CD4-positive, alpha-beta memory T cell (primary cell): ENCODE measurements at regions not wholly inside any gene's neighbourhood (a gene's known extent, or its start where the extent isn't known, plus 50 kb on each side); places are given as distances from the start of the nearest gene placed in this dataset.

Experiments used
- CTCF ChIA-PET: fragments of 350-600 bp; sonication (Branson Sonifier 250); formaldehyde crosslinking; loops from one replicate; lab custom pipeline; 2021; ENCODE audit warnings: inconsistent platforms; ENCODE audit not compliant: partially characterized antibody; lab: Charles Lee
- POLR2A ChIA-PET: fragments of 350-600 bp; sonication (Branson Sonifier 250); formaldehyde crosslinking; loops from one replicate; lab custom pipeline; 2021; ENCODE audit not compliant: partially characterized antibody; lab: Charles Lee
- DNase-seq, 5 donors: peaks; one replicate each; pipeline versions ENCODE4 v3.0.0 to v3.0.0-alpha.2; 2020 to 2022; ENCODE audit warnings: mixed read lengths in 1 of 5
- H3K27ac ChIP-seq: one replicate; pipeline ENCODE4 v1.7.0; 2013; ENCODE audit warnings: low read depth, low read length
- H3K27me3 ChIP-seq: 2 replicates; pipeline ENCODE4 v1.7.0; 2013; ENCODE audit warnings: mild to moderate bottlenecking, low read length, moderate library complexity; ENCODE audit not compliant: insufficient read depth
- H3K36me3 ChIP-seq: 2 replicates; pipeline ENCODE4 v1.7.0; 2013; ENCODE audit warnings: mild to moderate bottlenecking, low read length, moderate library complexity; ENCODE audit not compliant: insufficient read depth
- H3K4me1 ChIP-seq: 2 replicates; pipeline ENCODE4 v1.7.0; 2013; ENCODE audit warnings: mild to moderate bottlenecking, low read length, moderate library complexity; ENCODE audit not compliant: insufficient read depth
- H3K4me3 ChIP-seq, 2 donors: one replicate each; pipeline ENCODE4 v1.7.0; 2013; ENCODE audit warnings: low read length in 2 of 2, mild to moderate bottlenecking in 1 of 2
- H3K9me3 ChIP-seq, 2 donors: one replicate each; pipeline ENCODE4 v1.7.0; 2013; ENCODE audit warnings: low read length in 2 of 2, control low read depth in 1 of 2; ENCODE audit not compliant: control insufficient read depth in 1 of 2
- H3K27ac Mint-ChIP-seq, 7 donors: one replicate each; pipeline ENCODE4 v1.8.0; 2020 to 2021; ENCODE audit warnings: mixed read lengths in 7 of 7, mild to moderate bottlenecking in 6 of 7, inconsistent platforms in 3 of 7, moderate library complexity in 3 of 7
- H3K27me3 Mint-ChIP-seq, 2 donors: one replicate each; pipeline ENCODE4 v1.8.0; 2020 to 2021; ENCODE audit warnings: mixed read lengths in 2 of 2
- H3K36me3 Mint-ChIP-seq, 2 donors: one replicate each; pipeline ENCODE4 v1.8.0; 2020 to 2021; ENCODE audit warnings: mixed read lengths in 2 of 2, inconsistent platforms in 1 of 2, mild to moderate bottlenecking in 1 of 2
- H3K4me1 Mint-ChIP-seq, 4 donors: one replicate each; pipeline ENCODE4 v1.8.0; 2020 to 2021; ENCODE audit warnings: mixed read lengths in 4 of 4, mild to moderate bottlenecking in 1 of 4
- H3K4me3 Mint-ChIP-seq, 8 donors: one replicate each; pipeline ENCODE4 v1.8.0; 2020 to 2021; ENCODE audit warnings: mixed read lengths in 8 of 8, mild to moderate bottlenecking in 7 of 8, moderate library complexity in 6 of 8, inconsistent platforms in 3 of 8
- H3K9me3 Mint-ChIP-seq, 8 donors: one replicate each; pipeline ENCODE4 v1.8.0; 2020 to 2021; ENCODE audit warnings: mixed read lengths in 8 of 8, mild to moderate bottlenecking in 5 of 8, inconsistent platforms in 3 of 8, moderate library complexity in 1 of 8
- intact Hi-C: fragments of 100-400 bp; cut with micrococcal nuclease; formaldehyde crosslinking; loops from one replicate; pipeline ENCODE4 v1.15.1; 2023

GRCh38 chr4:61068060-61068459 lies 132.1 kb upstream of the ADGRL3 start:
- H3K27me3 ChIP-seq, result no peaks in the 10 kb centered on the region
- H3K27me3 Mint-ChIP-seq, result no peaks in the 10 kb centered on the region
- peaks cover 3 to 19% (median 8%) of the 10 kb centered on the region in 8 donors for H3K9me3 Mint-ChIP-seq
- intact Hi-C loops, result no loop called here
- H3K4me3 Mint-ChIP-seq, result no peak overlapping the region
- no peaks in the 10 kb centered on the region for H3K9me3 ChIP-seq
- H3K27ac ChIP-seq, result no peak overlapping the region
- no peaks in the 10 kb centered on the region for H3K36me3 ChIP-seq
- ChIA-PET POLR2A (no interaction called here), CTCF (no interaction called here)
- no peaks in the 10 kb centered on the region for H3K36me3 Mint-ChIP-seq
- no peak overlapping the region for H3K4me3 ChIP-seq
- no peaks in the 10 kb centered on the region for H3K4me1 ChIP-seq
- H3K27ac Mint-ChIP-seq, result no peak overlapping the region
- H3K4me1 Mint-ChIP-seq, result no peaks in the 10 kb centered on the region
- no peak for DNase-seq

GRCh38 chr4:61068745-61069144 lies 131.4 kb upstream of the ADGRL3 start:
- ChIA-PET CTCF (no interaction called here), POLR2A (no interaction called here)
- Histone ChIP-seq H3K36me3 (no peaks in the 10 kb centered on the region), H3K27me3 (no peaks in the 10 kb centered on the region), H3K9me3 (no peaks in the 10 kb centered on the region), H3K27ac (no peak overlapping the region), H3K4me3 (no peak overlapping the region), H3K4me1 (no peaks in the 10 kb centered on the region)
- Mint-ChIP-seq H3K27ac (no peak overlapping the region), H3K27me3 (no peaks in the 10 kb centered on the region), H3K4me3 (no peak overlapping the region), H3K9me3 (peaks cover 3 to 20% (median 9%) of the 10 kb centered on the region in 8 donors), H3K4me1 (no peaks in the 10 kb centered on the region), H3K36me3 (no peaks in the 10 kb centered on the region)
- intact Hi-C loops, result no loop called here
- DNase-seq, result no peak

GRCh38 chr4:61070269-61070668 lies 129.9 kb upstream of the ADGRL3 start:
- no peaks in the 10 kb centered on the region for H3K27me3 ChIP-seq
- Mint-ChIP-seq H3K4me1 (no peaks in the 10 kb centered on the region), H3K9me3 (peaks cover 3 to 21% (median 9%) of the 10 kb centered on the region in 8 donors), H3K27me3 (no peaks in the 10 kb centered on the region), H3K27ac (no peak overlapping the region), H3K4me3 (no peak overlapping the region), H3K36me3 (no peaks in the 10 kb centered on the region)
- ChIA-PET POLR2A (no interaction called here), CTCF (no interaction called here)
- no peak overlapping the region for H3K4me3 ChIP-seq
- intact Hi-C loops, result no loop called here
- no peaks in the 10 kb centered on the region for H3K36me3 ChIP-seq
- H3K27ac ChIP-seq, result no peak overlapping the region
- no peaks in the 10 kb centered on the region for H3K4me1 ChIP-seq
- H3K9me3 ChIP-seq, result no peaks in the 10 kb centered on the region
- DNase-seq, result no peak

- no peaks in the 10 kb centered on the region for H3K36me3 Mint-ChIP-seq
- DNase-seq, result no peak
- POLR2A ChIA-PET, result no interaction called here
- H3K4me1 Mint-ChIP-seq, result no peaks in the 10 kb centered on the region
- no peaks in the 10 kb centered on the region for H3K36me3 ChIP-seq
- CTCF ChIA-PET, result no interaction called here
- no peaks in the 10 kb centered on the region for H3K27me3 Mint-ChIP-seq
- no peaks in the 10 kb centered on the region for H3K27me3 ChIP-seq
- H3K27ac ChIP-seq, result no peak overlapping the region
- no peak overlapping the region for H3K27ac Mint-ChIP-seq
- no peak overlapping the region for H3K4me3 ChIP-seq
- peaks cover 0 to 19% (median 7%) of the 10 kb centered on the region in 8 donors for H3K9me3 Mint-ChIP-seq
- H3K4me3 Mint-ChIP-seq, result no peak overlapping the region
- no peaks in the 10 kb centered on the region for H3K4me1 ChIP-seq
- intact Hi-C loops, result no loop called here
- H3K9me3 ChIP-seq, result no peaks in the 10 kb centered on the region
Measured at GRCh38 chr4:61079427-61079826, 120.7 kb upstream of the ADGRL3 start.

- no peak overlapping the region for H3K27ac ChIP-seq
- intact Hi-C loops, result no loop called here
- H3K9me3 ChIP-seq, result no peaks in the 10 kb centered on the region
- H3K4me1 Mint-ChIP-seq, result no peaks in the 10 kb centered on the region
- H3K36me3 Mint-ChIP-seq, result no peaks in the 10 kb centered on the region
- H3K4me1 ChIP-seq, result no peaks in the 10 kb centered on the region
- CTCF ChIA-PET, result no interaction called here
- POLR2A ChIA-PET, result no interaction called here
- H3K4me3 Mint-ChIP-seq, result no peak overlapping the region
- H3K27me3 ChIP-seq, result no peaks in the 10 kb centered on the region
- DNase-seq, result no peak
- peaks cover 0 to 19% (median 8%) of the 10 kb centered on the region in 8 donors for H3K9me3 Mint-ChIP-seq
- no peaks in the 10 kb centered on the region for H3K27me3 Mint-ChIP-seq
- H3K36me3 ChIP-seq, result no peaks in the 10 kb centered on the region
- H3K4me3 ChIP-seq, result no peak overlapping the region
- no peak overlapping the region for H3K27ac Mint-ChIP-seq
Measured at GRCh38 chr4:61079976-61080375, 120.2 kb upstream of the ADGRL3 start.

- no peaks in the 10 kb centered on the region for H3K36me3 Mint-ChIP-seq
Measured at GRCh38 chr4:61085534-61085933, 114.6 kb upstream of the ADGRL3 start.

GRCh38 chr4:61086357-61086756 lies 113.8 kb upstream of the ADGRL3 start:
- POLR2A ChIA-PET, result no interaction called here
- no peak overlapping the region for H3K4me3 Mint-ChIP-seq
- no peaks in the 10 kb centered on the region for H3K27me3 Mint-ChIP-seq
- peaks cover 0 to 13% (median 4%) of the 10 kb centered on the region in 8 donors for H3K9me3 Mint-ChIP-seq
- Histone ChIP-seq H3K27me3 (no peaks in the 10 kb centered on the region), H3K4me1 (no peaks in the 10 kb centered on the region), H3K36me3 (no peaks in the 10 kb centered on the region), H3K4me3 (no peak overlapping the region), H3K9me3 (no peaks in the 10 kb centered on the region), H3K27ac (no peak overlapping the region)
- H3K4me1 Mint-ChIP-seq, result no peaks in the 10 kb centered on the region
- CTCF ChIA-PET, result no interaction called here
- H3K27ac Mint-ChIP-seq, result no peak overlapping the region
- H3K36me3 Mint-ChIP-seq, result no peaks in the 10 kb centered on the region
- intact Hi-C loops, result no loop called here
- no peak for DNase-seq

More at GRCh38 chr4:61085534-61085933, 114.6 kb upstream of the ADGRL3 start:
- Mint-ChIP-seq H3K4me1 (no peaks in the 10 kb centered on the region), H3K4me3 (no peak overlapping the region), H3K9me3 (peaks cover 0 to 11% (median 4%) of the 10 kb centered on the region in 8 donors), H3K27me3 (no peaks in the 10 kb centered on the region), H3K27ac (no peak overlapping the region)
- Histone ChIP-seq H3K4me1 (no peaks in the 10 kb centered on the region), H3K27me3 (no peaks in the 10 kb centered on the region), H3K4me3 (no peak overlapping the region), H3K9me3 (no peaks in the 10 kb centered on the region), H3K27ac (no peak overlapping the region), H3K36me3 (no peaks in the 10 kb centered on the region)
- ChIA-PET CTCF (no interaction called here), POLR2A (no interaction called here)
- intact Hi-C loops, result no loop called here
- DNase-seq, result no peak

- Mint-ChIP-seq H3K4me3 (no peak overlapping the region), H3K36me3 (no peaks in the 10 kb centered on the region), H3K4me1 (no peaks in the 10 kb centered on the region), H3K27me3 (no peaks in the 10 kb centered on the region), H3K9me3 (peaks cover 2 to 9% (median 4%) of the 10 kb centered on the region in 8 donors), H3K27ac (no peak overlapping the region)
- intact Hi-C loops, result no loop called here
- ChIA-PET CTCF (no interaction called here), POLR2A (no interaction called here)
- no peak overlapping the region for H3K4me3 ChIP-seq
- H3K27me3 ChIP-seq, result no peaks in the 10 kb centered on the region
- no peak for DNase-seq
- no peak overlapping the region for H3K27ac ChIP-seq
- H3K9me3 ChIP-seq, result no peaks in the 10 kb centered on the region
- no peaks in the 10 kb centered on the region for H3K4me1 ChIP-seq
- no peaks in the 10 kb centered on the region for H3K36me3 ChIP-seq
Measured at GRCh38 chr4:61086979-61087378, 113.1 kb upstream of the ADGRL3 start.
